Panc1 (cell line): ENCODE measurements at regions not wholly inside any gene's neighbourhood (a gene's known extent, or its start where the extent isn't known, plus 50 kb on each side); places are given as distances from the start of the nearest gene placed in this dataset.

Source experiments
- ATAC-seq: fragments of 200-7000 bp; cut with Tn5 transposase; 2 replicates; pipeline ENCODE4 v1.9.1; 2020; ENCODE audit warnings: mild to moderate bottlenecking, moderate library complexity
- BruUV-seq: library from RNA; stranded (reverse); fragments of 400-500 nt; replicated peaks from 2 replicates; lab custom pipeline; 2021; lab: Mats Ljungman, UMichigan
- CTCF ChIA-PET: fragments of 300-600 bp; sonication (Branson Sonifier 250); formaldehyde crosslinking; loops from one replicate; lab custom pipeline; 2022; ENCODE audit warnings: antibody characterized with exemption; lab: Charles Lee
- POLR2A ChIA-PET: fragments of 300-600 bp; sonication (Branson Sonifier 250); formaldehyde crosslinking; loops from one replicate; lab custom pipeline; 2022; ENCODE audit warnings: antibody characterized with exemption; lab: Charles Lee
- DNase-seq: peaks from one replicate; pipeline ENCODE4 v3.0.0-alpha.2; 2010; ENCODE audit warnings: low read depth, low spot score
- H3K27ac ChIP-seq: 2 replicates; pipeline ENCODE4 v1.5.1; 2011; ENCODE audit warnings: mild to moderate bottlenecking, low read length, inconsistent platforms
- H3K27me3 ChIP-seq: fragments of 200-500 bp; sonication (Bioruptor generic); 2 replicates; pipeline ENCODE4 v1.6.0; 2014; ENCODE audit warnings: low read length, inconsistent platforms; ENCODE audit not compliant: control insufficient read depth, insufficient read depth
- H3K36me3 ChIP-seq: fragments of 200-500 bp; sonication (Bioruptor generic); 2 replicates; pipeline ENCODE4 v1.5.1; 2014; ENCODE audit warnings: inconsistent platforms, mild to moderate bottlenecking, low read length, moderate library complexity; ENCODE audit not compliant: control insufficient read depth, insufficient read depth
- H3K4me1 ChIP-seq: 2 replicates; pipeline ENCODE4 v1.5.1; 2011; ENCODE audit warnings: inconsistent platforms, mild to moderate bottlenecking, low read length, moderate library complexity; ENCODE audit not compliant: control insufficient read depth, insufficient read depth
- H3K4me3 ChIP-seq, 2 experiments: 2 replicates each; pipeline ENCODE4 v1.5.1; 2011 to 2012; ENCODE audit warnings: low read depth in 2 of 2, low read length in 2 of 2, mild to moderate bottlenecking in 2 of 2, inconsistent platforms in 1 of 2, moderate library complexity in 1 of 2
- H3K9me3 ChIP-seq: fragments of 200-500 bp; sonication (Bioruptor generic); 2 replicates; pipeline ENCODE4 v1.5.1; 2014; ENCODE audit warnings: low read depth, mild to moderate bottlenecking, inconsistent platforms, low read length, moderate library complexity; ENCODE audit not compliant: control insufficient read depth, insufficient read depth
- CTCF ChIP-seq: fragments of 450-650 bp; IDR thresholded peaks from 2 replicates; pipeline ENCODE4 v1.5.1; 2017; ENCODE audit warnings: mild to moderate bottlenecking
- POLR2AphosphoS5 ChIP-seq: IDR thresholded peaks from 2 replicates; pipeline ENCODE4 v1.6.1; 2012; ENCODE audit warnings: mild to moderate bottlenecking, low read depth, low read length, moderate library complexity
- REST ChIP-seq, 2 experiments: IDR thresholded peaks; 2 replicates each; pipeline ENCODE4 v1.6.1; 2011 to 2012; ENCODE audit warnings: low read depth in 2 of 2, control low read depth in 1 of 2, low read length in 1 of 2, mild to moderate bottlenecking in 1 of 2, moderate library complexity in 1 of 2; ENCODE audit not compliant: insufficient read depth in 1 of 2
- SIN3A ChIP-seq: IDR thresholded peaks from 2 replicates; pipeline ENCODE4 v1.6.1; 2012; ENCODE audit warnings: low read depth, mild to moderate bottlenecking, low read length, moderate library complexity, borderline replicate concordance; ENCODE audit not compliant: insufficient read depth
- TCF7L2 ChIP-seq: IDR thresholded peaks from 2 replicates; pipeline ENCODE4 v1.6.1; 2011; ENCODE audit warnings: mild to moderate bottlenecking, low read depth, low read length, inconsistent platforms
- in situ Hi-C: cut with HindIII; loops from 2 replicates; pipeline ENCODE4 v1.10.0; 2016; ENCODE audit warnings: low sequenced_read_pairs, low pct_unique_long_range_greater_than_20kb
- intact Hi-C: fragments of 100-400 bp; cut with micrococcal nuclease; formaldehyde crosslinking; loops from one replicate; pipeline ENCODE4 v1.10.0; 2022; ENCODE audit not compliant: unreplicated experiment

- no peak for TF ChIP-seq TCF7L2
- TF ChIP-seq SIN3A: no peak
- TF ChIP-seq CTCF: no peak
- TF ChIP-seq POLR2AphosphoS5: no peak
- no peak for TF ChIP-seq REST (IDR thresholded peaks at IDR 0.05; ENCODE audit: insufficient read depth in 1 of 2, low read depth in 2 of 2, low read length in 1 of 2)
- DNase-seq (no peak), ATAC-seq (no peak)
- ChIA-PET POLR2A (no interaction called here), CTCF (no interaction called here)
- Histone ChIP-seq H3K4me1 (no peaks in the 10 kb centered on the region), H3K4me3 (no peak overlapping the region), H3K9me3 (no peaks in the 10 kb centered on the region), H3K27ac (no peak overlapping the region), H3K36me3 (no peaks in the 10 kb centered on the region), H3K27me3 (no peaks in the 10 kb centered on the region)
- in situ Hi-C loops: no loop called here
- no TSS peak for BruUV-seq
- intact Hi-C loops: no loop called here
Observed at GRCh38 chr4:180465364-180465763, 1777.8 kb upstream of the TENM3 start.

- TF ChIP-seq REST (IDR thresholded peaks at IDR 0.05; ENCODE audit: insufficient read depth in 1 of 2, low read depth in 2 of 2, low read length in 1 of 2): no peak
- no peak for DNase-seq
- Histone ChIP-seq H3K27me3 (no peaks in the 10 kb centered on the region), H3K27ac (no peak overlapping the region), H3K36me3 (no peaks in the 10 kb centered on the region; the same call in 1 of the 2 replicates), H3K9me3 (no peaks in the 10 kb centered on the region), H3K4me3 (no peak overlapping the region), H3K4me1 (no peaks in the 10 kb centered on the region)
- in situ Hi-C loops (no loop called here), intact Hi-C loops (no loop called here)
- ATAC-seq: no peak
- POLR2A ChIA-PET: no interaction called here
- no TSS peak for BruUV-seq
- CTCF ChIA-PET: no interaction called here
Observed at GRCh38 chr4:180483036-180483435, 1760.2 kb upstream of the TENM3 start.
